OCI-LY7 (cell line): ENCODE measurements at regions not wholly inside any gene's neighbourhood (a gene's known extent, or its start where the extent isn't known, plus 50 kb on each side); places are given as distances from the start of the nearest gene placed in this dataset.

Source experiments
- CTCF ChIP-seq: fragments of 200-600 bp; sonication (generic); conservative IDR thresholded peaks from 2 replicates; pipeline ENCODE4 v1.5.1; 2014; ENCODE audit warnings: mild to moderate bottlenecking, antibody characterized with exemption, low read length, moderate library complexity, mixed read lengths
- EZH2phosphoT487 ChIP-seq: fragments of 200-600 bp; sonication (generic); IDR thresholded peaks from 2 replicates; pipeline ENCODE4 v1.6.1; 2018; ENCODE audit warnings: low read depth, borderline replicate concordance, mild to moderate bottlenecking, mixed run types, antibody characterized with exemption, low read length, moderate library complexity, mixed read lengths

- TF ChIP-seq CTCF = no peak
- TF ChIP-seq EZH2phosphoT487 = no peak
Measured at GRCh38 chr18:75132931-75133525, 75.9 kb downstream of the PTGR3 start.
